NCI-H460 (cell line): ENCODE measurements at regions not wholly inside any gene's neighbourhood (a gene's known extent, or its start where the extent isn't known, plus 50 kb on each side); places are given as distances from the start of the nearest gene placed in this dataset.

ENCODE experiments used
- DNase-seq: peaks from one replicate; pipeline ENCODE4 v3.0.0-alpha.2; 2016; ENCODE audit warnings: low read depth; ENCODE audit errors: extremely low read depth

DNA sequence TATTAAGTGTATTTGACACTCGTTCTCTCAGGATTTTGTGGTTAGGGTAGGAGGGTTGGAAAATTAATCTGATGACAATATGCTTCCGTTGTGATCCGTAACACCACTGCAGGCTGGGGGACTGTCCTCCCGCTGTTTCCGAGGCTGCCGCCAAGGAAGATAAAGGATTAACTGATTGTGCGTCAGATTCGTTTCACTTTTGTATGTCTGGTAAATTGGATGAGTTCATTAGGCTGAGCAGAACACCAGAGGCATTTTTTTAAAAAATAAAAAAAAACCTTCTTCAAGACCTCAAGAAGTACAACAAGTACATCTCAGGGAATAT lies 486.7 kb upstream of the SALL1 start:
- no peak for DNase-seq

DNA sequence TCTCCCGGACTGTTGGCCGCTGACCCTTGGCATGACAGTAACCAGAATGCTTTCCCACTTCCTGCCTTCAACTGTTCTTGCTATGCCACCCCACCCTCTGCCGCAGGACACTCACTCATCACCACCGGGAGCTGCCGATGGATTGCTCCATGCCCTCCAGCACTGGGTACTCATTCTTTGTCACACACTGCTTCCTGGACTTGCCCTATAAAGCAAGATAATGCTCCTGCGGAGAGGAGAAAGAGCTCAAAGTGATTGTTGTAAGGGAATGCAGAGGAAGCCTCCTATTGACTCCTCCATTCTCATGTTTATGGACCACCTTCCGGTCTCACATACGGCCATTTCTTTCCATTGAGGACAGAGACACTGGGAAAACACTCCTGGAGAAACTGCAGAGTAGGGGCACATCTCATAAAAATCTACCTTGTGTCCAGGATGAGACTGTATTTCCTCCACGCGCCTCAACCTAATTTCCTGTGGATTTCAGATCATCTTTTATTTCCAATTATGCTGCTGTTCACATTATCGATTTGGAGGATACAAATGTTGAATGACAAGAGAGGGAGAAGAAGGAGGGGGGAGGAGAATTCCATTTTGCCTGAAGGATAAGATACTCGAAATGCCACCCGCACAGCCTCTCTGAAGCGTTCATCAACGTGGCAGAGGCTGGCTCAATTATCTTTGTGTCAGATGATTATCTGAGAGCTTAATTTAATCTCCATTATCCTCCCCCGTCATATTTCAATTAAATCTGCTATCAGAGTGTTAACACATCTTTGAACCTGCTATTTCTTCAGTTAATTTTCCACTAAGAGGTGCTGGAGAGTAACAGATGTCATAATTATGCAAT lies 486.1 kb upstream of the SALL1 start:
- DNase-seq = no peak

DNA sequence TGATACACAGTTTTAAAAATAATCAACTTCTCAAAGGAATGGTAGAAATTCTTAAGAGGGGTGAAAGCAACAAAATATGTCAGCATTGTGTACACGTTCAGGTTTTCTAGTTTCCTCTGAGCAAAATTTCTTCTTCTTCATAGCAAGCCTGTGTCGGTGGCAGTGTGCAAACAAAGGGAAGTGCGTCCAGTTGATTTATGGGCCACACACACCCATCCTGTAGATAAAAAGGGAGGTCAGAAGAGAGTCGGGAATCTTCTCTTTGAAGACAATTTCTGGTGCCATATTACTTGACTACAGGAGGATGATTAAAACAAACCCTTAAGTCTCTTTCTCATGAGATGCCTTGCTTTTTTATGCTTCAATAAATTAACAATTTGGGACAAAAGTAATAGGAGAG lies 484.1 kb upstream of the SALL1 start:
- DNase-seq = no peak

DNA sequence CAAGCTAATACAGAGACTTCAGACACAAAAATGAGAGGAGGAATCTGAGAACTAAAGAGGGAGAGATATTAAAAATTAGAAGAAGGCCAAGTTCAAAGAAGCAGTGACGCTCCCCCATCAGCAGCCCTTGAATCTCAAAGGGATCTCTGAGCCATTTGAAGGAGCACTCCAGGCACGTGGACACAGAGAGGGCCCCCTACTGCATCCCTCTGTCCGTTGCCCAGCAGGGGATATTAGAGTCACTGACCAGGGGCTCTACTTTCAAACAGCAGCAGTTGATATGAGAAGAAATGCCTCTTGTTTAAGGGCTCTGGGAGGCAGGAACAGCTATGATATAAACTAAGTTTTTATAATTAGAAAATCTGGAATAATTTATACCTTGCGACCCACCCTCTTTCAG lies 479.0 kb upstream of the SALL1 start:
- no peak for DNase-seq

DNA sequence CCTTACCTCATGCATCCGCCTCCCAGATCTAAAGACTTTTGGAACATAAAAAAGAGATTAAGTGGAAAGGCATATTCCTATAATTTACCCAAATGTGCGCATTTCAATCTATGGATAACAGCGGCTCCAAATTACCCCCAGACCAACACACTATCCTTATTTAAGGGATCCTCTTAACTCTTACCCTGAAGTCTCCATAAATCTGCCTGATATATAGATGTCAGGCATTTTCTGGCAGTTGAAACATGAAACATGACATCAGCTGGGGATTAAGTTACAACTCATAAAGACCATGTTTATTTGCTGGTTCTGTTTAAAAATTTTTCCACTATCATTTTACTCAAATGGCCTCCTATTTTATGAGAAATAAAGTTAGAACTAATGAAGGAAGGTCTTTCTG lies 478.5 kb upstream of the SALL1 start:
- DNase-seq = no peak

DNA sequence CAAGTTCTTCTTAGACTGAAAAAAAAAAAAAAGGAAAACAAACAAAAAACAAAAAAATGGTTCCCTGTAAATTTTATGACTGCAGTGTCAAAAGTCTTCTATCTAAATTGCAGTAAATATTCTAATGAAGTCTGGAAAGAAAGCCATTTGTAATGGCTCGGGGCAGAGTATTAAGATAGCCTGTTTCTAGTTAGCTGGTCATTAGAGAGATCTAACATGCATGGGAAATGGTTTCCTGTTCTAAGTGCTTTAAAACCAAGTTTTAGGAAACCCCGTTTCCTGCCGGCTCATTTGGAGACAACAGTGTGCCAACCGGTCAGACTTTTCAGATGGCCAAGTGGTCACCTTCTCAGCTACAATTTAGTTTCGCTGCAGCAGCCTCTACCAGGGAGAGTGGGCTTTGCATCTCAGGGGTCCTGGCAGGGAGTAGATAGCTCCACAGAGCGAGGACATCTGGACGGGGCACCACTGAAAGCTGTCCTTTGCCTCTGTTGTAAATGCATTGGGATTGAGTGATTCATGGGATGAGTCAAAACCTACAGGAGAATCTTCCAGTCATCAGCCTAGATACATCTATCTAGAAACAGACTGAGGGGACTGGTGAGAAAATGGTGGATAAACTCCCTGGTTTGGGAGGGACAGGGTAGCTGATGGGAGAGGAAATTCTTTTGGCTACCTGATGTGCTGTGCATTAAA lies 473.2 kb upstream of the SALL1 start:
- DNase-seq = no peak

DNA sequence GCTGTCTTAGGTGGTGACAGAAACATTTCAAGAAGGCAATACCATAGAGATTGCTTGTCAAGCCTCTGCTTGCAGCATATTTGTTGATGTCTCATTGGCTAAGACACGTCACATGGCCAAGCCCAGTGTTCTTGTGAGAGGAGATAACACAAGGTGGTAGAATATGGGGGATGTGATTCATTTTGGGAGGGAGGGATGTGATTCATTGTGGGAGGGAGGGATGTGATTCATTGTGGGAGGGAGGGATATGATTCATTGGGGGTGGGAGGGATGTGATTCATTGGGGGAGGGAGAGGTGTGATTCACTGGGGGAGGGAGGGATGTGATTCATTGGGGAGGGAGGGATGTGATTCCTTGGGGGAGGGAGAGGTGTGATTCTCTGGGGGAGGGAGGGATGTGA lies 470.5 kb upstream of the SALL1 start:
- no peak for DNase-seq

DNA sequence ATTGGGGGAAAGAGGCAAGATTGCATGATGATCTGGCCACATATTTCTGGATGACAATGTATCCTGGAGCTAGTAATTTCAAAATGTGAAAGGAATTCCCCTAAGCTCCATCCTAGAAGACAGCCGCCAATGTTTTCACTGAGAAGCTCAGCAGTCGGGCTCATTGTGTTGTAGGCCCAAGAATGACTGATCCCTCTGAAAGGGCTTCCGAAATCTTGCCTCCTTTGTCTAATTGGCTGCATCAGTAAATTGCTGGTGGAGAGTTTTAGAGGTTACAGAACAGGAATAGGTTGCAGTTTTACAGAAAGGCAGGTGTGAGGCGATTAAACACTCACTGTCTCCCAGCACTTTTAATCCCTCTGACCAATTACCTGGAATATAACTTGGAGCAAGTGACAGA lies 464.1 kb upstream of the SALL1 start:
- no peak for DNase-seq

DNA sequence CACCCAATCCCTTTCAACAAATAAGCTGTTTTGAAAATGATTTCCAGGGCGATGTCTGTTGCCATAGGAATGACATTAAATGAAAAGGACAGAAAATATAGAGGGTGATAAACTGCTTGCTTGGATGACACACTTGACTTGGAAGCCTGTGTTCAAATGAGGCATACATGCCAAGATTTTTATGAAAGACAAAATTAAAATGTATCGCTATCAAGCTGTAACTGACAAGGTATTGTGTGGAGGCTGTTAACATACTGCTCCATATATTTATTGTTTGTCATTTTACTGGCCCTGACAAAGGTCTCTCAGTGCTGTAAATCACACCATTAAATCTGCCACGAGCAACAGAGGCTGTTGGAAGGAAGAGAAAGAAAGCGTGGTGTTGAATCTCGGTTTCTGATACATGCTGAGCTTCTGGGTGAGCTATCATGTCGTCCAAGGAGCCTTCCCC lies 456.2 kb upstream of the SALL1 start:
- no peak for DNase-seq

DNA sequence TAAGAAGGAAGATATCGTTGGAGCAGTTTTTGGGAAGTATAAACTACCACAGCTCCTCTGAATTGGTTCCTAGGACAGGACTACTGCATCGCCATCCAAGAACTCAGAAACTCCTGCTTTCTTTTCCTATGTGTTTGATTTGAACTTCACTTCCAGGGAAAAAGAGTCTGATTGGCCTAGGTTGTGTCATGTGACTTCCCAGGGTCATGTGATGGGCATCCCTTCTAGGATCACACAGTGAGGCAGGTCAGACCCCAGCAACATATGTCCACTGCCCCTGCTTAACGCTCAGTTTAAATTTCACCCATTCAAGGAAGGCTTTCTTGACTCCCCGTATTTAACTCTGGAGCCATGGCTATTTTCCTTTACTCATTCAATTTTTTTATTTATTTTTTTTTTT lies 445.2 kb upstream of the SALL1 start:
- DNase-seq = no peak

DNA sequence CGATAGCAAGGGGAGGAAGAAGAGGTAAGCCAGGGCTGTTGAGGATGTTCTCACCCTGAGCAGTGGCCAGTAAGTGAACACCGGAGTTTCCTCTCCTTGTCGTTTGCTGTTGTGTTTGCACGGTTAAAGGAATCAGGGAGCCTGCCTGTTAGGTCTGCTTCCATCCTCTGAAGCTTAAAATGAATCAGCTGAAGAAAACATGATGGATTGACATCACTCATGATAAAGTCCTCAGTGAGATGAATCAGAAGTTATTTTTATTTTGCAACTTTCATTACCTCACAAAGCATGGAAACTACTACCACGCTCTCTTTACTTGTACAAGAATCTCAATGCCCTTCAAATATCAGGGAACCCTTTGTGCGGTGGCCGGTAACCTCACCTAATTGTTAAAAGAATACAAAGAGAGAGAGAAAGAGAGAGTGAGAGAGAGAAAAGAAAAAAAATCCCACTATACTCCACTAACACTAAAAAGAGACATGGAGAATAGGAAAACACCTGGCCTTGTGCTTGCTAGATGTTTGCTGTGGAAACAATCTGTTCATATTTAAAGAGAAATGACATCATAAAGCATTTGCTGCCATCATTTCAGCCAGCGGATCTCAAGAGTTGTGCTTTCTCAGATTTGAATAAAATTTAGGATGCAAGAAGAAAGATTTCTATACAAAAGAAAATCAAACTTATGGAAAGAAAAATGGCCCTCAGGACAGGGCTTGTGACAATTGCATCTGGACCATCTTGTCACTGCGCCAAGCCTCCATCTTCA lies 441.6 kb upstream of the SALL1 start:
- DNase-seq = no peak

DNA sequence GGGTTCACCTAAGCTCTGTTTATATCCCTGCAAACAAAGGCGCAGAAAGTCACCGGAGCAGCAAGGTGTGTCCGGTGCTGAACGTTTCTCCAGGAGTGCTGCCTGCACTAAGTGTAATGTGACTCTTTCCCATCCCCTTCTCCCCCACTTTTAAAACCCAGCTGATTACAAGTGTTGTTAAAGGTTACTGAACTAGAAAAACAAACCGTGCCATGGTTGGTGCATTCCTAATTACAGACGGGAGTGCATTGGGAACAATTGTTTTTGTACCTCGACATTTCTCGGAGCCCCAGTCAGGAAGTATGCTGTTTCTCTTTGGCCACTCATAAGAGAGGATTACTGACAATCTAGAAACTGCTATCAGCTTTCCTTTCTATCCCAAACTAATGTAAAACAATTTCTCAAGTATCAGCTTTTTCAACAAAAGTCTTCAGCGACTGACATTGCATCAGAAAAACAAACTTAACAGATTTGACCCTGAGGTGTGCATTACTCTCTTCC lies 441.0 kb upstream of the SALL1 start:
- DNase-seq = no peak

DNA sequence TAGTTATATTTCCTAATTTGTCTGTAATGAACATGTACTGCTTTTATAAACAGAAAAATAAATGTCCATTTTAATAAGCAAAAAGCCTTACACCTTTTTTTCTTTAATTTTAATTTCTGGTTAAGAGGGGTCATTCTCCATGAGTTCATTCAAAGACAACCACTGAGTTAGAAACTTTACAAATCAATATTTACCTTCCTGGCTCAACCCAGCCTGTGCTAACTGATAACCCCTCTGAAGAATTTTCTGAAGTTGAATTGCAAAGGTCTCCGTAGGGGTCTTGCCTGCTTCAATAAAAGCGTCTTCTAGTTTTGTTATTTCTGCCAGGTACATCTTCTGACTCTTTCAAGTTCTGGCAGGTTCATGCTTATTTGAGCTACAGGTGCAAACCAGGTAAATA lies 440.4 kb upstream of the SALL1 start:
- no peak for DNase-seq

DNA sequence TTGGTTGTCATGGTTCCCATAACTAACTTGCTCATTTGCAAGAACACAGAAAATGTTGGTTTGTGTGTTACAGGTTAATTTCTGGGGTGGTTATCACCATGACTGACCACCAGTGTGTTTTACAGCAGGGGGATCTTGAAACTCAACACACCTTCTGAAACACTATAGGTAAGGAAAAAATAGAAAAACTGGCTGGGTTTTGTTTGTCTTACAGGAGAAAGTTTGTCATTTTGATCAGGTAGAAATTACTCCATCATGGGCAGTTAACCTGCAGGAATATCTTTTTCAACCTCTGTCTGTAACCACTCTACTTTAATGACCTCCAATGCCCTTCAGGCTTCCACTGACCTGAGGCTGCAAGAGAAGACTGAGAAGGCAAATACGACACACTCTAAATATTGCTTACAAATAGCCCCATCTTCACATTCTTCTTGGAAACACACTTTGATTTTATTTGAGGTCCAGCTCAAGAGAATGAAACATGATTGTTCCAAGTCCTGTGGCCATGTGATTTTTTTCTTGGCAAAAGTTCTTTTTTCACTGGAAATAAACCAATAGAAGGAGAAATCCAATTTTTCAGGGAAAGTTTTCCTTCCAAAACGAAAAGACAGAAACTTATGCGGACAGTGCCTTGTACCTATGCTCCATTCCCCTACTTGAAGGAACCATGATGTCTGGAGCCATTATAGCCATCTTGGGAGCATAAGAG lies 428.7 kb upstream of the SALL1 start:
- DNase-seq = no peak

DNA sequence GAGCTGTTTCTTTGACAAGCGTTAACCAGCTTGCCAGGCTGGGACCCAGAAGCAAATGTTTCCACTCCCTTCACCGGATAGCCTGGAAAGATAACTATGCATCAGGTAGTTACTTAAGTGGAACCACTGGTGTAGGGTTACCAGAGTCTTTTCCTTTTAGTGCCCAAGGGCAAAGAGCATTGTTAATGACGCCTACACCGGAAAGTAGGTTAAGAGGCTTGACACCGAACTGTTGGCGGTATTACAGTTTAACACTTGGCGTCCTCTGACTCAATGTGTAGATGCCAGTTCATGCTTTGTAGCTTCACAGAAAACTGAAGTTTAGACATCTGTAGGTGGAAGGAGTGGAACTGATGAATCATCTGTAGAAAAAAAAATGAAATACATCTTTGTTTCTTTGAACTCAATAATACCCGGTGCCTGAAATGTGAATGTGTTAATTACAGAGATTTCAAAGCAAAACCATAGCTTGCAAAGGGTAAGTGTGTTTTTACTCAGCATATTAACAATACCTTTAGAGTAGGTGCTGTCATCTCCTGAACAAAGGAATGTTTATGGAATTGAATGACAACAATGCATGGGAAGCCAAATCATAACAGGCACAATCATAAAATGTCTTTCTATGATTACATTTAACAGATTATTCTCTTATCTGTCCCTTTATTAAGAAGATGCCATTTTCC lies 426.7 kb upstream of the SALL1 start:
- DNase-seq = peak; percentile 26

DNA sequence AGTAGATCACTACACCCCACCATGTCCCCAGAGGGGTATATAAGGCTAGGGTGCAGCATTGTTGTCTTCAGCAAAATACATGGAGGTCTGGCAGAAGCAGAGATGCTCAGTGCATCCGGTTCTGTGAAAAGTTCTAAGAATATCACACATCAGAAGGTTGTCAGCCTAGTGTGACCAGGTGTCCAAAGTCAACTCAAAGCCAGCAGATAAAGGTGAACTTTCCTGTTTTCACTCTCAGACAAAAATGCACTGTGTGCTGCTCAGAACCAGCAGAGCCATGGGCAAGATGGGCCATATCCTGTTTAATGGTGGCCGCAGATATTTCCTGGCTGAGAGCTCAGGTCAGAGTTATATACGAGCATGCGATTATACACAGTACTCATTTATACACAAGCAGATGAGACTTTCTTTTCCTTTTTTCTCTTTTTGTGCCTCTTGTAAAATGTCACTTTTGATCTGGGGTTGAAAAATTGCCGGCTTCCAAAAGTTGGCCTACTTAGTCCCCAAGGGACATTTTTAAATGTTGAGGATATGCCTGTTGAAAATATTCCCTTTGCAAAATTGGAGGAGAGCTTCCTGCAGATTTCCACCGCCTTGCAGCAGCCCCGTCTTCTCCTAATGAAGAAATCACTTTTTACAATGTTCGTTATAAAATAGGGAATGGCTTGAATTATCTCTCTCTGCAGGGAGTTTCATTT lies 425.6 kb upstream of the SALL1 start:
- no peak for DNase-seq

DNA sequence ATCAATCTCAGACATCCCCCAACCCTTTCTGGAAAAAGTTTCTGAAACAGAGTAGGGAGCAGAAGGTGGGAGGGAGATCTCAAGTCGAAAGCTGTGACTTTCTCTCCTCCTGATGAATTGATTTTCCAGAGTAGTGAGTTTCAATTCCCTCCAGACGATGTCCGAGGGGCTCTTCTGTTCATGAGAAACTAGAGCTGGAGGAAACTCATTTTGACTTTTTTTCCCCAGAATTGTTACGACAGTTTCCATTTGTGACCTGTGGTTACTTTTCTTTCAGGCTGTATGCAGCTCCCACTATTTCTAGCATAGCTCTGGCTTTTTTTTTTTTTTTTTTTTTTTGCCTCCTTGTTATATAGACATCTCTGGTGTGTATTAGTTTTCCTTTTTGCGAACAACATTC lies 422.1 kb upstream of the SALL1 start:
- DNase-seq = no peak

DNA sequence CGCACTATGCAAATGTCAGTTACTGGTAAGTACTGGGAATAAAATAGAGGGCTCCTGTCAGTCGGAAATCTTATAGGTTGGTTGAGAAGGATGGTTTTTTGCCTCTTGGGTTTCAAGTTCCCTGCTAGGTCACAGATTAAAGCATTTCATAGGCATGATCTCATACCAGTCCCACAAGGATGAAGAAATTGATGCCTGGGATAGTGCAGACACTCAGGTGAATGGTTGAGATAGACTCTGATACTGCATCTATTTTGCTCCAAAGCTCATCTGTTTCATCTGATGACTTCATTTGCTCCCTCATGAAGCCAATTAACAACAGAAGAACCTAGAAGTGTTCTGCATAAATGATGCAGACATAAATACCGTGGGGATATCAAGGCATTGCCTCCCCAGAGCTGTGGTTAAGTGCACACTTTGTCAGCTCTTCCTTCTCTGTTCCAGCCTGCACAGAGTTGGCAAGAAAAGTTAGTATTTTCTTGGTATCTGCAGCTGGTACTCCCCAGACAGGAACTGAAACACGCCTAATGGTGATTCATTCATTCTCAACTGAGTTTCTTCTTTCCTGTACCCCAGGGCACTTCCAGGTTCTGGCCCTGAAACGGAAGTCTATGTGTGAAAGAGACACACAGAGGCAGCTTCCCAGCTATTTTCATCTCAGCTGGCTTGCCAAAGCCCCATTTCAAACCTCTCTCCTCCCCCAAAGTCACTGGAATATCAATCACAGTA lies 418.3 kb upstream of the SALL1 start:
- no peak for DNase-seq

DNA sequence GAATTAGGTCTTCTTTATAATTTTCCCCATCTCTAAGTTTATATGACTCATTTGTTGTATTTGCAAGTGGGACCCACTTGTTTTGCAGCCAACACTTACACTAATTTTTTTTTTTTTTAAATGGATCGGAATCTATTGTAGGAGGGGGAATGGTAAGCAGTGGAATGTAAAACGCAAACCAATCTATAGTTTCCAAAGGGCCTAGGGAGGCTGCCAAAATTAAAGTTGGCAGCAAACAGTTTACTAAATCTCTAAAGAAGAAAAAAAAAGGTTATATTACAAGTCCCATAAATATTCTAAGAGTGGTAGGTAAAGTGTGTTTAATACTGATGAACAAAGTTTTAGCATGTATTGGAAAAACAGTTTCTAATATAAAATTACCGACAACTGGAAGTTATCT lies 416.8 kb upstream of the SALL1 start:
- DNase-seq = no peak
